GM21390 (cell line): ENCODE measurements at regions not wholly inside any gene's neighbourhood (a gene's known extent, or its start where the extent isn't known, plus 50 kb on each side); places are given as distances from the start of the nearest gene placed in this dataset.

ENCODE experiments used
- ATAC-seq: cut with Tn5 transposase; IDR thresholded peaks from one replicate; pipeline ENCODE4 v1.9.1; 2021; ENCODE audit not compliant: unreplicated experiment

DNA sequence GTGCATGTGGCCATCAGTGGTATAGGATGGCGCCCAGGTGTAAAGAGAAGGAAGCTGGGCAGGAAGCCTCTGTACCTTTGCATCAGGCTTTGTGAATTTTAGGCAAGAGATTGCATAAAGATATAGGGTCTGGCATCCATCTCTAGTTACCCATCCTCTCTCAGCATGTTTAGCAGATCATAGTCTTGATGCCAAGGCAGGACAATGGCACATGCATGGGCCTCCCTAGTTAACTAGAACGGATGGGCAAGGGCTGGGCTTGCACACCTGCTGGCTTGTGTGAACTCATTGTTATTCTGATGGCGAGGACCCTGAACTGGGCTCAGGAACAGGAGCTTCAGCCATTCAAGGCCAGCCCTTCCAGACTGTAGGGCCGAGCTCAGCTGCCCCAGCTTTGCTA is 229.2 kb upstream of the NCAM1 start:
- ATAC-seq: no peak

DNA sequence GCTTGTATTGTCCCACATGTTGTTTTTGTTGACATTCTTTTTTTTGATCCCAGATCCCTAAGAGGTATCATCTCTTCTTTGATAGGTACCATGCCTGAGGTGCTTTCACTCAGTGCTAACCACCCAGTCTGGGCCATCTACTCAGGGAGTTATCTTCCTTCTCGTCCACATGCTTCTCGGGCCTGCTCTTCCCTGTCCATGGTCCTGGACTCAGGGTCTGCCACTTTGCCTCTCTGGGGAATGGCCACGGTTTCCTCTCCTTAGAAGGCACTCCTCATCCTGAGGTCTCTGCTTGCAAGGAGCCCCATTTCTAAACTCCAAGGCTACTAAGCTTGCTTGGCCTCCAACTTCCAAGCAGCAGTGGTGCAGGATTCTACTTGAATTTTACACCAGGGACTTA is 227.0 kb upstream of the NCAM1 start:
- no peak for ATAC-seq

DNA sequence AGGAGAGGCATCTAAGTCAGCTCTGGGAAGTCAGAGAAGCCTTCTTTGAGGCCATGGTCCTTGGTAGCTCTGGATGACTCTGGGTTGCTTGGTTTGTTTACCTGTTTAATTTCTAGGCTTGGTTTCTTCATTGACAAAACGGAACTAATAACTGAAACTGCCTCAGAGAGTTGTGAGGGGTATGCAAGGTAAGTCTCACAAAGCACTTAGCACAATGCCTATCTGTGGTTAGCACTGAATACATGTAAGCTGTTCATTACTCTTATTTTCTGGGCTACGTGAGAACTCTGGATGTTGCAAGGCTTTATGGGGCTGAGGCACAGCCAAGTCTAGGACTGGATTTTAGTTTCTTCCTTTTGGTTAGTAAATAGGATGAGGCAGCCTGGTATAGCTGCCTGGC is 225.8 kb upstream of the NCAM1 start:
- ATAC-seq: no peak

DNA sequence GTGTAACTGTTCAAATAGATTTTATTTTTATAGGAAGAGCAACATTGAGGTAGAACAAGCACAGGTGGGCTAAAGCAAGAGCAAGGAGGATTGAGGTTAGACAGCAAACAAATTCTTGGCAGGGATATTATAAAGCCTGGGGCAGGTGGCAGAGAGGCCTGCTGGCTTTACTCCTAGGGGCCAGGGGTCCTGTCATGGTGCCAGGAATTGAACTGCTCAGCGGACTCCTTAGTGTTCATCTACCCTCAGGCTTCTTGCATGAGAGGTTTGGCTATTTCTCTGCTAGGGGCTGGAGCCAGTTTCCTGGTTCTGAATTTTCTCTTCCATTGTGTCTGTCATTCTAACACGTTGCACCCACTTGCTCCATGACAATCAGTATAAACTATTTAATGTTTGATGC is 217.2 kb upstream of the NCAM1 start:
- ATAC-seq: no peak

GRCh38 chr11:112745973-112746372 is 215.2 kb upstream of the NCAM1 start:
- ATAC-seq: no peak

DNA sequence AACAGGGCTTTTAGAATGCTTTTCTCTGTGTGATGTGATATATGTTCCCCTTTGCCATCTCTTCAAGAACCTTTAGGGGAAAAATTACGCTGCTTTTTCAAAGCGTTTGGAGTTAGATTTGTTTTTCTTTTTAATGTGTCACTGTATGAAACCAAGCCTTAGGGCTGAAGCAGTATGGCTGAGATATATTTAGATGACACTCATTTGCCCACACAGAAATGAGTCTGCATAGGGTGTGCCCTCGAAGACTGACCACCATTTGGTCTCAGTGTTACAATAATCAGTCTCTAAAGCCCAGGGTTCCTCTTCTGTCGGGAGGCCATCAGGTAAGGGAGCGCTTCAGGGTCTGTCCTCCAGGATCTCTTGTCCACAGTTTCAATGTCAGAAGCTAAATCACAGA is 213.0 kb upstream of the NCAM1 start:
- no peak for ATAC-seq

DNA sequence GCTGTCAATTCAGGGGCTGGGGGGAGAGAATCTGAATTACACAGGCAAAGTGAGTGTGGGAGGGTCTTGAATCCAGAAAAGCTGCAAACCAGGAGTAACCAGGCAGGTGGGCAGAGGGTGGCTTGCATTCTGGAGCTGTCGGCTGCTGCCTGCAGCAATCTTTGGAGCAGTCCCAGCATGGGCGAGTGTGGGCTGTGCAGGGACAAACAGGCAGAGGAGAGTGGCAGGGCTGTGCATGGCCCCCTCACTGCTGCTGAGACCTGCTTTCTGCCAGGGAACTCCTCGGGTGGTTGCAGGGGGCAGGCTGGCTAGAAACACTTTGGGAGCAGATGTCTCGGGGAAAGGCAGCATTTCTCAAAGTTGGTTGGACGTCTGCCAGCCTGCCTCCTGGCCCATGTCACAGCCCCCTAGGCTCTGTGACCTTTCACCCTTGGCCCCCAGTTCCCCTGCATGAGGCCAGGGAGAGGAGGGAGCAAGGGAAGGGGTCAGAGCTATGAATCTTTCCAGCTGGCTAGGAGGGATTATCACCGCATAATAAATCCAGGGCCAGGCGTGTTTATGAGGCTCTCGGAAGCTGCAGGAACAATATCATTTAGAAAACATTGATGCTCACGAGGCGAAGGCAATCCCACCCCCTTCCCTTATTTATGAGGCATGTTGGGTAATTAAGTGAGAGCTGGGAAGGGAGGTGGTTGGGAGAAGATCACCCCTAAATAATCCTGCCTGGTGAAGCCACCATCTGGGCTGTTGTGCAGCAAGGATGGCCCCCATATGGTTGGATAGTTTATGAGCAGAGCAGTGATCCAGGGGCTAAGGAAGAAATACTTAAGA is 212.3 kb upstream of the NCAM1 start:
- ATAC-seq: no peak

DNA sequence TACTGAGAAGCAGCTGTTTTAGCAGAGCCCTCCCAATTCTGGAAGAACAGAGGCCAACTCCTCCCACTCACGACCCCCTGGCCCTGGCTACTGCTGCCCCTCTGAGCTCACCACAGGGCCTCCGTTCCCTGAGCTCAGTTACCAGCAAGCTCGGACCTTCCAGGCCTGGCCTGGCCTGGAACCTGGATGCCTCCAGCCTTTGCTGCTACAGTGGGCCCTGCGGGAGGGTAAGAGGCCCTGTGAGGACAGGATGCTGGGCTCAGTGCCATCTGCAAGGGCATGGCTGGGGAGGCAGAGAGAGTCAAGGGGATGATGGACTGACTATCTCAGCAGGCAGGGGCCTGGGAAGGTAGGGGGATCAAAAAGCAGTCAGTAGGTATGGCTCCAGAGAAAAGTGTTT is 209.9 kb upstream of the NCAM1 start:
- ATAC-seq: no peak

GRCh38 chr11:112751772-112752171 is 209.4 kb upstream of the NCAM1 start:
- no peak for ATAC-seq

- ATAC-seq: no peak
Measured at GRCh38 chr11:112752563-112752962, 208.7 kb upstream of the NCAM1 start.

- no peak for ATAC-seq
Measured at GRCh38 chr11:112753706-112754105, 207.5 kb upstream of the NCAM1 start.

DNA sequence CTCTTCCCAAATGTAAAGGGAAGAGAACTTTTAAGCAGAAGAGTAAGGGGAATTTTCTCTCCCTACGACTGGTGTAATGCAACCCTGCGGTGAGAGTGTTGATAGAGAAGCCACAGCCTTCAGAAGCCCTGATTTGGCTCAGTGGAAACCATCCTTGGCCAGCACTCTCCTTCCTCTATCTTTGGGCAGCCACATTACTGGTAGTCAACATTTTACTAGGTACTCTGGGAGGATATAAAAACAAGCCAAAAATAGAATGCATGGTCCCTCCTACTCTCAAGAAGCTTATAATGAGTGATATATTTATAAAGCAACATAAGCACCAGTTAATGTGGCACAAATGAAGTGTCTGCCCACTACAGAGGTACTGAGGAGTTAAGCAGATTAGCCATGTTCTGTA is 201.8 kb upstream of the NCAM1 start:
- ATAC-seq: no peak

DNA sequence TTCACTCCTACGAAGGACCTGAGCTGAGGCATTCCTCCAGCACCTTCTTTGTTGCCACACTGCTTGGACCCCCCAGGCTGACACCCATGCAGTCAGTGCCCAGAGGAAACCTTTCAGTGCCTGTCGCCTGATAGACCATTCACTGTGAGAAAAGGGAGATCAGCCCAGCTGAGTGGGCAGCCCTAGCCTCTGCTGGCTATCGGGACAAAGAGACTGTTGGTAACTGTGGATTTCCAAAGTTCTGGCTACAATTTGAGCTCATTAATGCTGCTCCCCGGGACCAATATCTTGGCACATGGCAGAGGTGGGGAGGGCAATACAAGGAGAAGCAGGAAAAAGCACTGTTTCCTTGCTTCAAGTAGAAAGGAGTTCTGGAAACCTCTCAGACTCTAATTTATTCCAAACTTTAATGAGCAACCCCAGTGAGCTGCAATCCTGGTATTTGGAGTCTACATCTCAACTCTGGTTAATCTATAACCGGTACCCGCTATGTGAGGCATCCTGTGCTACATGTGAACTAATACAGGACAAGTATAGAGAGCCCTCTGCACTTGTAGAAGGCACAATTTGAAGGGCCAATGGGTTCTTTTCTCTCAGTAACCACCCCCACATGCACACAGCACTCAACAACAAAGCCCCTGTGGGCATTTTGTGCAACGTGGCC is 200.7 kb upstream of the NCAM1 start:
- ATAC-seq: no peak

DNA sequence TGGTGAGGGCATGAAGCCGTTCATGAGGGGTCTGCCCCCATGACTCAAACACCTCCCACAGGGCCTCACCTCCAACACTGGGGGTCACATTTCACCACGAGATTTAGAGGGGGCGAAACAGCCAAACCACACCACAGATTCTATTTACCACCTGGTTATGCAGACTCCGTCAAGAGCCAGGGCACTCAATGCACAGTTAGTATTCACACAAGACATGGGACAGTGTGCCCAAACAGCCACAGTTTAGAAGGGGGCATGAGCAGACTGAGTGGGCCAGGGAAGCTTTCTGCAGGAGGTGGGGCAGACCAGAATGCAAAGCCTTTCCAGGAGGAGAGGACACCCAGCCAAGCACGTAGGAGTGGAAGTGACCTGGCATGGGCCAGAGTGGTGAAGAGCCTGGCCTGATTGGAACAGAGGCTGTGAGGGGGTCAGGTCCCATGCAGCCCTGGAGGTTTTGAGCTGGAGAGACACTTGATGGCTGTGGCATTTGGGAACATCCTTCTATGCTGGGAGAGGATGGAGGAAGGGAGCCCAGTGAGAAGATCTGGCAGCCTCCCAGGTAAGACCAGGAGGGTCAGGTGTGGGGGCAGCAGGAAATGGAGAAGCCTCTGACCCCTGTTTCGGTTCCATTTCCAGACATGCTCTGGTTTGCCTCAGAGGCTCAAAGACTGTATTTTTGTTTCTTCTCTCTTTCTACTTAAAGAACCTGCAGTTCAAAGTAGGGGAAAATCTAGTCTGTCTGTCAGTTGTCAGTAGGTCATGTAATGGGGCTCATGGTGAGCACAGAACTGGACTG is 199.1 kb upstream of the NCAM1 start:
- ATAC-seq: no peak

GRCh38 chr11:112762707-112763090 is 198.5 kb upstream of the NCAM1 start:
- ATAC-seq: no peak

GRCh38 chr11:112765337-112765736 is 195.9 kb upstream of the NCAM1 start:
- no peak for ATAC-seq

DNA sequence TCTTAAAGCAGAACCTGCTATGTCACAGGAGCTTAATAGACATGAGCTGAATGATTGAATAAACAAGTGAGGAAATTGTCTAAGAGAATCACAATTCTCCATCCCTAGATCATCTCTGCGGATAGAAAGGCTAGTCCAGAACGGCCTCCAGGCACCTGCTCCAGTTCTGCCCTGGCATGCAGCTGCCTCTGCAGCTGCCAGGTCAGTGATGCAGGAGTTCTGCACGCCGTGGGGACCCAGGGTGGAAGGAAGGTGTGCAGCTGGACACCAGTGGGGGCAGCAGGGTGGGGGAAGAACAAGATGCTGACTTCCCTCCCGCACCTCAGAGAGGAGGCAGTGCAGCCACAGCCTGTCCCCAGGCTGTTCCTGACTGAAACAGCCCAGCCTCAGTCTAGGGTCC is 192.1 kb upstream of the NCAM1 start:
- ATAC-seq: no peak

- no peak for ATAC-seq
Measured at GRCh38 chr11:112769584-112769983, 191.6 kb upstream of the NCAM1 start.

GRCh38 chr11:112770033-112770432 is 191.2 kb upstream of the NCAM1 start:
- ATAC-seq: no peak

DNA sequence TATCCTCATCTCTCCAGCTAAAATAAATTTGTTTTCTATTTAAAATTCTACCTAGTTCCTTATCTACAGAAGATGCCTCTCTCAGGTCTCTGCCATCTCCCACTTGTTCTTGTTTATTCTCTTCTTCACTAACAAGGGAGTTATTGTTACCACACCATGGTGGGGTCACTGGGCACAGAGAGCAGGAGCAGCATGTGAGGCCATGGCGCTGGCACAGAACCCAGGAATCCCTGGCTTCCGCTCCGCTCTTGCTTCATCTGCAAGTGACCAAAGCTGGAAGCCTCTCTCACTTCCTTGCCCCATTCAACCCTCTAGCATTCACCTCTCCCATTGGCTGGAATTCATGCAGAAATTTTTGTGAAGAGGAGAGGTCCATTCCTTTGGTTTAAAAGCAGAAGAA is 190.7 kb upstream of the NCAM1 start:
- no peak for ATAC-seq

GRCh38 chr11:112771851-112772250 is 189.4 kb upstream of the NCAM1 start:
- ATAC-seq: no peak

DNA sequence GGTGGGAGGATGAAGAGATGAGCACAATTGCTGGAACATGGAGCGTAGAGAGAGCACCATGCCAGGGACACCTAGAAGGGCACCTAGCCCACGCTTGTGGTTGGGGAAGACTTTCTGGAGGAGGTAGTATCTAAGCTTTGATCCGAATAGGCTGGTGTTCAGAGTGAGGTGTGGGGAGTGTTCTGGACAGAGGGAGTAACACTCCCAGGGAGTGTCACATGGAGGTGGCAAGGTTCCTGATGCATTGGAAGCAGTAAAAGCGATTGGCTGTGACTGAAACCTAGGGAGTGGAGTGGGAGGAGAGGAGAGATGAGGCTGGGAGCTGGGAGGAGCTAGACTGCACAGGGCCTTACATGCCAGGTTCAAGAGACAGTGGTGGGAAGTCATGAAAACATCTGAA is 188.0 kb upstream of the NCAM1 start:
- ATAC-seq: no peak
